Activated T-helper 17 cell treated with anti-CD3 and anti-CD28 coated beads, Interleukin-2, amount 50 U/mL, for 72 hours (primary cell): ENCODE measurements at regions not wholly inside any gene's neighbourhood (a gene's known extent, or its start where the extent isn't known, plus 50 kb on each side); places are given as distances from the start of the nearest gene placed in this dataset.
"Not testable (repeated sequence)": the region's sequence is repeated elsewhere in the genome, so short reads cannot be mapped to it uniquely, and the experiment has no call there.

Experiments used
- ATAC-seq: fragments of 150-1000 bp; cut with Tn5 transposase; replicated peaks from 2 replicates; pipeline ENCODE4 v1.10.0; 2021; ENCODE audit warnings: mild to moderate bottlenecking, moderate library complexity
- H3K27ac Mint-ChIP-seq: one replicate; pipeline ENCODE4 v1.8.0; 2022; ENCODE audit warnings: mixed read lengths
- H3K27me3 Mint-ChIP-seq: one replicate; pipeline ENCODE4 v1.8.0; 2022; ENCODE audit warnings: mixed read lengths
- H3K36me3 Mint-ChIP-seq: one replicate; pipeline ENCODE4 v1.8.0; 2022; ENCODE audit warnings: low read depth, mild to moderate bottlenecking, mixed read lengths
- H3K4me1 Mint-ChIP-seq: one replicate; pipeline ENCODE4 v1.8.0; 2022; ENCODE audit warnings: mixed read lengths
- H3K4me3 Mint-ChIP-seq: one replicate; pipeline ENCODE4 v1.8.0; 2022; ENCODE audit warnings: mild to moderate bottlenecking, mixed read lengths
- H3K9me3 Mint-ChIP-seq: one replicate; pipeline ENCODE4 v1.8.0; 2022; ENCODE audit warnings: mixed read lengths

- not testable (repeated sequence) for H3K27ac Mint-ChIP-seq
These were observed 82.1 kb upstream of the DEFB108B start for GRCh38 chr11:71750908-71751307.

GRCh38 chr11:71764695-71765491 is 68.1 kb upstream of the DEFB108B start:
- not testable (repeated sequence) for H3K27me3 Mint-ChIP-seq, H3K9me3 Mint-ChIP-seq, H3K4me3 Mint-ChIP-seq, ATAC-seq, H3K4me1 Mint-ChIP-seq, H3K27ac Mint-ChIP-seq, H3K36me3 Mint-ChIP-seq

More at GRCh38 chr11:71750908-71751307, 82.1 kb upstream of the DEFB108B start:
- peaks cover 37% of the 10 kb centered on the region for H3K27me3 Mint-ChIP-seq
- H3K4me1 Mint-ChIP-seq, H3K9me3 Mint-ChIP-seq, H3K4me3 Mint-ChIP-seq, ATAC-seq, H3K36me3 Mint-ChIP-seq: not testable (repeated sequence)

DNA sequence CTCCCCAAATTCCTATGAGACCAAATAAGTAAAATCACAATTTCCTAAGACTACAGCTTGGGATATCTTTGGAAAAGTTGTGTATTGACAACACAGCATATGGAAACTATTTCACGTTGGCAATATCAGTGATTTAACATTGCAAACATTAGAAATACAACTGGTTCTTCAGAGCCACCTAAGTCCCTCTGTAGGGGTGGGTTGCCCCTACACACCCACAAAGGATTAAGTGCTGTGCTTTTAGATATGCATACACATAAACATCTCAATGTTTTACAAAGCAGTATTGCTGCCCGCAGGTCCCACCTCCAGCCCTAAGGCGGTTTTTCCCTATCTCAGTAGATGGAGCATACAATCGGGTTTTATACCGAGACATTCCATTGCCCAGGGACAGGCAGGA is 66.0 kb upstream of the DEFB108B start:
- not testable (repeated sequence) for H3K9me3 Mint-ChIP-seq, H3K27me3 Mint-ChIP-seq, H3K4me3 Mint-ChIP-seq, ATAC-seq, H3K36me3 Mint-ChIP-seq, H3K27ac Mint-ChIP-seq, H3K4me1 Mint-ChIP-seq

DNA sequence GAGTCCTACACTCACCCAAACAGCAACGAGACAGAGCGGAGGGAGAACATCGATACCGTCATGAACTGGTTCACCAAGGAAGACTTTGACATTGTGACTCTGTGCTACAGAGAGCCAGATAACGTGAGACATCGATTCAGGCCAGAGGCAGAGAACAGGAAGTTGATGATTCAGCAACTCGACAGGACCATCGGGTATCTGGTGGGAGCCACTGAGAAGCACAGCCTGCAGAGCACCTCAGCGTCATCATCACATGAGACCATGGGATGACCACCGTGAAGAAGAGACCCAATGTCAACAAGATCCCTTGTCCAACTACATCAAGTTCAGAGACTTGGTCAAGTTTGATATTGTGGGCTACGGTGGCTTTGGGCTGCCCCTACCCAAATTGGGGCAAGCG is 60.8 kb upstream of the DEFB108B start:
- not testable (repeated sequence) for H3K27ac Mint-ChIP-seq, H3K27me3 Mint-ChIP-seq, H3K4me3 Mint-ChIP-seq, H3K9me3 Mint-ChIP-seq, ATAC-seq, H3K36me3 Mint-ChIP-seq, H3K4me1 Mint-ChIP-seq

GRCh38 chr11:71774603-71775222 is 58.3 kb upstream of the DEFB108B start:
- H3K4me1 Mint-ChIP-seq, result no peaks in the 10 kb centered on the region
- no peak for ATAC-seq
- H3K27ac Mint-ChIP-seq, result no peak overlapping the region
- no peak overlapping the region for H3K4me3 Mint-ChIP-seq
- H3K9me3 Mint-ChIP-seq, result no peaks in the 10 kb centered on the region
- H3K27me3 Mint-ChIP-seq, result no peaks in the 10 kb centered on the region
- H3K36me3 Mint-ChIP-seq, result no peaks in the 10 kb centered on the region

- H3K27me3 Mint-ChIP-seq, H3K4me1 Mint-ChIP-seq, H3K36me3 Mint-ChIP-seq, H3K4me3 Mint-ChIP-seq, H3K27ac Mint-ChIP-seq, H3K9me3 Mint-ChIP-seq, ATAC-seq: not testable (repeated sequence)
These were observed 52.9 kb upstream of the DEFB108B start for GRCh38 chr11:71780116-71780515.

DNA sequence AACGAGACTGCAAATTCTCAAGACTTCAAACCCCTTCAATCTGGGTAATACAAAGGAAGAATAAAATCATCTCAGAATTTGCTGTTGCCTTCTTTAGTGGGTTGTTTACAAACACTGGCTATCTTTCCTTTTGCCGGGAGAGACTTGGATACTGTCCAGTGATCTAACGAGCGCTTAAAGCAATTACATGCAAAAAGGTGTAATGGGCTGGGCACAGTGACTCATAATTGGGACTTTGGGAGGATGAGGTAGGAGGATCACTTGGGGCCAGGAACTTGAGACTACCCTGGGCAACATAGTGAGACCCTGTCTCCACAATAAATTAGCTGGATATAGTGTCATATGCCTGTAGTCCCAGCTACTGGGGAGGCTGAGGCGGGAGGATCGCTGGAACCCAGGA is 52.2 kb upstream of the DEFB108B start:
- not testable (repeated sequence) for H3K27me3 Mint-ChIP-seq, H3K4me3 Mint-ChIP-seq, H3K36me3 Mint-ChIP-seq, H3K27ac Mint-ChIP-seq, ATAC-seq, H3K4me1 Mint-ChIP-seq, H3K9me3 Mint-ChIP-seq

- not testable (repeated sequence) for H3K4me3 Mint-ChIP-seq, ATAC-seq, H3K36me3 Mint-ChIP-seq, H3K27ac Mint-ChIP-seq, H3K9me3 Mint-ChIP-seq, H3K4me1 Mint-ChIP-seq, H3K27me3 Mint-ChIP-seq
These were observed 51.5 kb upstream of the DEFB108B start for GRCh38 chr11:71781491-71781890.

- not testable (repeated sequence) for H3K27me3 Mint-ChIP-seq, H3K4me1 Mint-ChIP-seq, H3K36me3 Mint-ChIP-seq, H3K27ac Mint-ChIP-seq, ATAC-seq, H3K9me3 Mint-ChIP-seq, H3K4me3 Mint-ChIP-seq
These were observed 50.7 kb upstream of the DEFB108B start for GRCh38 chr11:71782229-71782861.

DNA sequence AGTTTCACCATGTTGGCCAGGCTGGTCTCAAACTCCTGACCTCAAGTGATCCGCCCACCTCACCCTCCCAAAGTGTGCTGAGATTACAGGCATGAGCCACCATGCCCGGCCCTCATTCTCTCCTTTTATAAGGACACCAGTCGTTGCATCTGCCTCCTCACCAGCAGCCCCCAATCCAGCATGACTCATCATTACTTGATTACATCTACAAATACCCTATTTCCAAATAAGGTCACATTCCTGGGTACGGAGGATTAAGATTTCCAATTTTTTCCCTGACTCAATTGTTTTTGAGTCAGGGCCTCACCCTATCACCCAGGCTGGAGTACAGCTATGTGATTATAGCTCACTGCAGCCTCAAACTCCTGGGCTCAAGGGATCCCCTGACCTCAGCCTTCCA is 49.8 kb upstream of the DEFB108B start:
- not testable (repeated sequence) for H3K4me3 Mint-ChIP-seq, H3K4me1 Mint-ChIP-seq, H3K36me3 Mint-ChIP-seq, H3K9me3 Mint-ChIP-seq, ATAC-seq, H3K27ac Mint-ChIP-seq, H3K27me3 Mint-ChIP-seq
